Mesothelial cell of epicardium (in vitro differentiated cells): ENCODE measurements at regions not wholly inside any gene's neighbourhood (a gene's known extent, or its start where the extent isn't known, plus 50 kb on each side); places are given as distances from the start of the nearest gene placed in this dataset.

Experiments
- DNase-seq, 2 experiments: peaks; one replicate each; pipeline ENCODE4 v3.0.0; 2021; ENCODE audit warnings: low spot score in 2 of 2; ENCODE audit not compliant: unreplicated experiment in 2 of 2
- H3K27ac Mint-ChIP-seq: 2 replicates; pipeline ENCODE4 v1.8.0; 2021; ENCODE audit warnings: mixed read lengths
- H3K27me3 Mint-ChIP-seq: 2 replicates; pipeline ENCODE4 v1.8.0; 2021; ENCODE audit warnings: low read depth, mixed read lengths
- H3K36me3 Mint-ChIP-seq: 2 replicates; pipeline ENCODE4 v1.8.0; 2021; ENCODE audit warnings: mixed read lengths
- H3K4me1 Mint-ChIP-seq: 2 replicates; pipeline ENCODE4 v1.8.0; 2021; ENCODE audit warnings: mixed read lengths
- H3K4me3 Mint-ChIP-seq: 2 replicates; pipeline ENCODE4 v1.8.0; 2021; ENCODE audit warnings: mild to moderate bottlenecking, moderate library complexity, mixed read lengths
- H3K9me3 Mint-ChIP-seq: 2 replicates; pipeline ENCODE4 v1.8.0; 2021; ENCODE audit warnings: mixed read lengths
- TF ChIP-seq, protein P1 (sequence below): fragments of 200-600 bp; sonication (generic); IDR thresholded peaks from one replicate; pipeline ENCODE4 v1.5.0; 2021; ENCODE audit warnings: antibody characterized with exemption; ENCODE audit not compliant: unreplicated experiment

GRCh38 chr2:9127316-9127715, 79.3 kb upstream of the ASAP2 start:
- no peak for DNase-seq
- H3K36me3 Mint-ChIP-seq: peaks cover 5% of the 10 kb centered on the region
- H3K9me3 Mint-ChIP-seq: peaks cover 12% of the 10 kb centered on the region
- no peaks in the 10 kb centered on the region for H3K27me3 Mint-ChIP-seq
- H3K4me3 Mint-ChIP-seq: no peak overlapping the region
- H3K4me1 Mint-ChIP-seq: no peaks in the 10 kb centered on the region
- H3K27ac Mint-ChIP-seq: no peak overlapping the region
- TF ChIP-seq, protein P1, sequence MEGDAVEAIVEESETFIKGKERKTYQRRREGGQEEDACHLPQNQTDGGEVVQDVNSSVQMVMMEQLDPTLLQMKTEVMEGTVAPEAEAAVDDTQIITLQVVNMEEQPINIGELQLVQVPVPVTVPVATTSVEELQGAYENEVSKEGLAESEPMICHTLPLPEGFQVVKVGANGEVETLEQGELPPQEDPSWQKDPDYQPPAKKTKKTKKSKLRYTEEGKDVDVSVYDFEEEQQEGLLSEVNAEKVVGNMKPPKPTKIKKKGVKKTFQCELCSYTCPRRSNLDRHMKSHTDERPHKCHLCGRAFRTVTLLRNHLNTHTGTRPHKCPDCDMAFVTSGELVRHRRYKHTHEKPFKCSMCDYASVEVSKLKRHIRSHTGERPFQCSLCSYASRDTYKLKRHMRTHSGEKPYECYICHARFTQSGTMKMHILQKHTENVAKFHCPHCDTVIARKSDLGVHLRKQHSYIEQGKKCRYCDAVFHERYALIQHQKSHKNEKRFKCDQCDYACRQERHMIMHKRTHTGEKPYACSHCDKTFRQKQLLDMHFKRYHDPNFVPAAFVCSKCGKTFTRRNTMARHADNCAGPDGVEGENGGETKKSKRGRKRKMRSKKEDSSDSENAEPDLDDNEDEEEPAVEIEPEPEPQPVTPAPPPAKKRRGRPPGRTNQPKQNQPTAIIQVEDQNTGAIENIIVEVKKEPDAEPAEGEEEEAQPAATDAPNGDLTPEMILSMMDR: no peak

GRCh38 chr2:9126540-9126939, 80.1 kb upstream of the ASAP2 start:
- Mint-ChIP-seq H3K36me3 (peaks cover 5% of the 10 kb centered on the region), H3K27ac (no peak overlapping the region), H3K4me1 (no peaks in the 10 kb centered on the region), H3K9me3 (peaks cover 12% of the 10 kb centered on the region), H3K4me3 (no peak overlapping the region), H3K27me3 (no peaks in the 10 kb centered on the region)
- TF ChIP-seq, protein P1: no peak
- no peak for DNase-seq

GRCh38 chr2:9124231-9124741, 82.3 kb upstream of the ASAP2 start:
- peaks cover 5% of the 10 kb centered on the region for H3K36me3 Mint-ChIP-seq
- no peak overlapping the region for H3K4me3 Mint-ChIP-seq
- H3K9me3 Mint-ChIP-seq: peaks cover 12% of the 10 kb centered on the region
- TF ChIP-seq, protein P1: no peak
- H3K27me3 Mint-ChIP-seq: no peaks in the 10 kb centered on the region
- no peak for DNase-seq
- H3K4me1 Mint-ChIP-seq: no peaks in the 10 kb centered on the region
- H3K27ac Mint-ChIP-seq: no peak overlapping the region

DNA sequence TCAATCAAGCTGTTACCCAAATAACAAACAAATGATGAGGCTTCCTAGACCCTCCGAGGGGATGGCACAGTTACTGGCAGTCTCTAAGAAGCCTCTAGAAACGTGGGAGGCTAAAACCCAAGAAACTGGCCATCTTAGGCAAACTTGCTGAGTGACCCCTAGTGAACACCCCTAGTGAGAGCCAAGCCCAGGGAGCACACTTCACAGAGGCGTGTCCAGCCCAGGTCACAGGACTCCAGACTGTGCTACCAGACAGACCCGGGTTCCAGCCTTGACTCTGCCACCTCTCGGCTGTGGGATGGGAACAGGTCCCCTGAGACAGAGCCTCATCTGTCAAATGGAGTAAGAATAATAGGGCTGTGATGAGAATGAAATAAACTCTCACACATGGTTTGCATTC, 83.5 kb upstream of the ASAP2 start:
- Mint-ChIP-seq H3K27me3 (no peaks in the 10 kb centered on the region), H3K9me3 (peaks cover 7% of the 10 kb centered on the region), H3K36me3 (peaks cover 5% of the 10 kb centered on the region), H3K4me3 (no peak overlapping the region), H3K27ac (no peak overlapping the region), H3K4me1 (no peaks in the 10 kb centered on the region)
- TF ChIP-seq, protein P1: no peak
- no peak for DNase-seq

DNA sequence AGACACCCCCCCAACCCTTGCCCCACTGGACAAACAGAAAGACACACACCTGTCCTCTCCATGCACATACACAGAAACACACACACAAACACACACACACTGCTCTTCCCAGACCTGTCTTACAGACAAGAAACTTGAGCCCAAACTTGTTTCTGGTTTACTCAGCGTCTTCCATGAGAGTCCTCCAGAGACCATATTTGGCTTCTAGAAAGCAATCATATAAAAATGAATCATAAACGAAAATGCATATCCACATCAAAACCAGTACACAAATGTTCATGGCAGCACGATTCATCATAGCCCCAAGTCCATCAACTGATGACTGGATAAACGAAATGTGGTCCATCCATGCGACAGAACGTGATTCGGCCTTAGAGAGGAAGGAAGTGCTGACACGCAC, 84.2 kb upstream of the ASAP2 start:
- H3K36me3 Mint-ChIP-seq: peaks cover 5% of the 10 kb centered on the region
- H3K4me1 Mint-ChIP-seq: no peaks in the 10 kb centered on the region
- peaks cover 7% of the 10 kb centered on the region for H3K9me3 Mint-ChIP-seq
- H3K27me3 Mint-ChIP-seq: no peaks in the 10 kb centered on the region
- DNase-seq: no peak
- TF ChIP-seq, protein P1: no peak
- no peak overlapping the region for H3K27ac Mint-ChIP-seq
- H3K4me3 Mint-ChIP-seq: no peak overlapping the region

GRCh38 chr2:9118383-9118960, 88.1 kb upstream of the ASAP2 start:
- H3K4me3 Mint-ChIP-seq: no peak overlapping the region
- TF ChIP-seq, protein P1: no peak
- H3K27me3 Mint-ChIP-seq: no peaks in the 10 kb centered on the region
- no peaks in the 10 kb centered on the region for H3K36me3 Mint-ChIP-seq
- H3K9me3 Mint-ChIP-seq: peaks cover 3% of the 10 kb centered on the region
- DNase-seq: no peak
- no peak overlapping the region for H3K27ac Mint-ChIP-seq
- no peaks in the 10 kb centered on the region for H3K4me1 Mint-ChIP-seq
